Ramos (cell line): ENCODE measurements at regions not wholly inside any gene's neighbourhood (a gene's known extent, or its start where the extent isn't known, plus 50 kb on each side); places are given as distances from the start of the nearest gene placed in this dataset.
"Not testable (repeated sequence)": the region's sequence is repeated elsewhere in the genome, so short reads cannot be mapped to it uniquely, and the experiment has no call there.

Experiments
- in situ Hi-C: fragments of 300-500 bp; cut with MboI; formaldehyde crosslinking; loops from one replicate; pipeline ENCODE4 v1.14.3; 2022; ENCODE audit warnings: low sequenced_read_pairs; ENCODE audit not compliant: unreplicated experiment

- in situ Hi-C loops, result not testable (repeated sequence)
Observed at GRCh38 chr6:115480543-115480942, 580.1 kb downstream of the FRK start.

- in situ Hi-C loops, result no loop called here
Observed at GRCh38 chr6:115474443-115475041, 586.1 kb downstream of the FRK start.

GRCh38 chr6:115468272-115469005 is 592.3 kb downstream of the FRK start:
- in situ Hi-C loops, result no loop called here

- in situ Hi-C loops, result no loop called here
Observed at GRCh38 chr6:115467726-115468125, 593.0 kb downstream of the FRK start.

- in situ Hi-C loops, result no loop called here
Observed at GRCh38 chr6:115460913-115461312, 599.8 kb downstream of the FRK start.

- in situ Hi-C loops, result no loop called here
Observed at GRCh38 chr6:115456848-115457247, 603.8 kb downstream of the FRK start.

GRCh38 chr6:115443825-115444478 is 616.7 kb downstream of the FRK start:
- in situ Hi-C loops, result no loop called here

GRCh38 chr6:115442323-115442722 is 618.4 kb downstream of the FRK start:
- in situ Hi-C loops, result no loop called here

- in situ Hi-C loops, result no loop called here
Observed at GRCh38 chr6:115441651-115442050, 619.0 kb downstream of the FRK start.

- in situ Hi-C loops, result no loop called here
Observed at GRCh38 chr6:115415378-115415777, 645.3 kb downstream of the FRK start.

- in situ Hi-C loops, result not testable (repeated sequence)
Observed at GRCh38 chr6:115414916-115415315, 645.8 kb downstream of the FRK start.

- in situ Hi-C loops, result no loop called here
Observed at GRCh38 chr6:115411756-115412155, 648.9 kb downstream of the FRK start.

GRCh38 chr6:115404446-115404845 is 656.2 kb downstream of the FRK start:
- in situ Hi-C loops, result no loop called here

- in situ Hi-C loops, result no loop called here
Observed at GRCh38 chr6:115398607-115399006, 662.1 kb downstream of the FRK start.

GRCh38 chr6:115396112-115396906 is 664.4 kb downstream of the FRK start:
- in situ Hi-C loops, result no loop called here

GRCh38 chr6:115393821-115394220 is 666.9 kb downstream of the FRK start:
- in situ Hi-C loops, result no loop called here

- in situ Hi-C loops, result no loop called here
Observed at GRCh38 chr6:115370202-115370601, 690.5 kb downstream of the FRK start.

GRCh38 chr6:115365783-115366182 is 694.9 kb downstream of the FRK start:
- in situ Hi-C loops, result no loop called here

GRCh38 chr6:115363379-115363778 is 697.3 kb downstream of the FRK start:
- in situ Hi-C loops, result no loop called here

- in situ Hi-C loops, result no loop called here
Observed at GRCh38 chr6:115362234-115362633, 698.5 kb downstream of the FRK start.
